ENCODE measurements at regions not wholly inside any gene's neighbourhood (a gene's known extent, or its start where the extent isn't known, plus 50 kb on each side); places are given as distances from the start of the nearest gene placed in this dataset.

GRCh38 chr6:23329086-23329485, 759.7 kb downstream of the HDGFL1 start:
- no peak overlapping the region for H3K4me3 Mint-ChIP-seq
- H3K27me3 Mint-ChIP-seq (ENCODE audit: insufficient read depth), result no peaks in the 10 kb centered on the region
- H3K4me1 Mint-ChIP-seq (ENCODE audit: low read depth), result no peaks in the 10 kb centered on the region
- no peaks in the 10 kb centered on the region for H3K9me3 Mint-ChIP-seq
- no peak overlapping the region for H3K27ac Mint-ChIP-seq
- intact Hi-C loops (cut with micrococcal nuclease), result no loop called here
- no peak for DNase-seq (ENCODE audit: low spot score)
- H3K36me3 Mint-ChIP-seq (ENCODE audit: low read depth), result no peaks in the 10 kb centered on the region

GRCh38 chr6:23330632-23331031, 761.3 kb downstream of the HDGFL1 start:
- Mint-ChIP-seq H3K9me3 (no peaks in the 10 kb centered on the region), H3K27ac (no peak overlapping the region), H3K36me3 (ENCODE audit: low read depth) (no peaks in the 10 kb centered on the region), H3K4me1 (ENCODE audit: low read depth) (no peaks in the 10 kb centered on the region), H3K27me3 (ENCODE audit: insufficient read depth) (no peaks in the 10 kb centered on the region), H3K4me3 (no peak overlapping the region)
- no peak for DNase-seq (ENCODE audit: low spot score)
- intact Hi-C loops (cut with micrococcal nuclease), result no loop called here

GRCh38 chr6:23334360-23334759, 765.0 kb downstream of the HDGFL1 start:
- Mint-ChIP-seq H3K27me3 (ENCODE audit: insufficient read depth) (no peaks in the 10 kb centered on the region), H3K27ac (no peak overlapping the region), H3K9me3 (no peaks in the 10 kb centered on the region), H3K4me3 (no peak overlapping the region), H3K36me3 (ENCODE audit: low read depth) (no peaks in the 10 kb centered on the region), H3K4me1 (ENCODE audit: low read depth) (no peaks in the 10 kb centered on the region)
- intact Hi-C loops (cut with micrococcal nuclease), result no loop called here
- no peak for DNase-seq (ENCODE audit: low spot score)

- no peak overlapping the region for H3K27ac Mint-ChIP-seq
- no peak overlapping the region for H3K4me3 Mint-ChIP-seq
- no peaks in the 10 kb centered on the region for H3K4me1 Mint-ChIP-seq (ENCODE audit: low read depth)
- no peaks in the 10 kb centered on the region for H3K9me3 Mint-ChIP-seq
- intact Hi-C loops (cut with micrococcal nuclease), result no loop called here
- no peaks in the 10 kb centered on the region for H3K27me3 Mint-ChIP-seq (ENCODE audit: insufficient read depth)
- no peaks in the 10 kb centered on the region for H3K36me3 Mint-ChIP-seq (ENCODE audit: low read depth)
- no peak for DNase-seq (ENCODE audit: low spot score)
Observed at GRCh38 chr6:23335894-23336293, 766.5 kb downstream of the HDGFL1 start.

GRCh38 chr6:23339268-23339667, 769.9 kb downstream of the HDGFL1 start:
- no peak overlapping the region for H3K4me3 Mint-ChIP-seq
- intact Hi-C loops (cut with micrococcal nuclease), result no loop called here
- H3K36me3 Mint-ChIP-seq (ENCODE audit: low read depth), result no peaks in the 10 kb centered on the region
- H3K4me1 Mint-ChIP-seq (ENCODE audit: low read depth), result no peaks in the 10 kb centered on the region
- H3K27ac Mint-ChIP-seq, result no peak overlapping the region
- no peak for DNase-seq (ENCODE audit: low spot score)
- H3K27me3 Mint-ChIP-seq (ENCODE audit: insufficient read depth), result no peaks in the 10 kb centered on the region
- no peaks in the 10 kb centered on the region for H3K9me3 Mint-ChIP-seq

DNA sequence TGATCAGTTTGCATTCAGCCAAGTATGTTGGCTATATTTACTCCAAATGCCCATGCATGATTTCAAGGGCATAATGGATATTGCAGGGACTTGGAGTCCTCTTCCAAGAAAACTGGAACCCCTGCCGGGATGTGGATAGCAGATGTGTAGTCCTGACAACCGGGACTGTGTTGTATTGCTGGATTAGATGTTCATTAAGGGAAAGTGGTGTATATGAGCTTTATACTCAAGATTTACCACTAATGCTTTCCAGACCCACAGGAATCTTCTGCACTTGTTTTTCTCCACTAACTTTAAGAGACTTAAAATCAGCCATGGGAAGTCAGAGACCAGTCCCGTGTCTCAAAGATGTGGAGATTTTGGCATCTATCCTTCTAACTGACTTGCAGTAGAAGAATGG, 770.9 kb downstream of the HDGFL1 start:
- Mint-ChIP-seq H3K4me3 (no peak overlapping the region), H3K9me3 (no peaks in the 10 kb centered on the region), H3K27me3 (ENCODE audit: insufficient read depth) (no peaks in the 10 kb centered on the region), H3K27ac (no peak overlapping the region), H3K36me3 (ENCODE audit: low read depth) (no peaks in the 10 kb centered on the region), H3K4me1 (ENCODE audit: low read depth) (no peaks in the 10 kb centered on the region)
- intact Hi-C loops (cut with micrococcal nuclease), result no loop called here
- DNase-seq (ENCODE audit: low spot score), result no peak

DNA sequence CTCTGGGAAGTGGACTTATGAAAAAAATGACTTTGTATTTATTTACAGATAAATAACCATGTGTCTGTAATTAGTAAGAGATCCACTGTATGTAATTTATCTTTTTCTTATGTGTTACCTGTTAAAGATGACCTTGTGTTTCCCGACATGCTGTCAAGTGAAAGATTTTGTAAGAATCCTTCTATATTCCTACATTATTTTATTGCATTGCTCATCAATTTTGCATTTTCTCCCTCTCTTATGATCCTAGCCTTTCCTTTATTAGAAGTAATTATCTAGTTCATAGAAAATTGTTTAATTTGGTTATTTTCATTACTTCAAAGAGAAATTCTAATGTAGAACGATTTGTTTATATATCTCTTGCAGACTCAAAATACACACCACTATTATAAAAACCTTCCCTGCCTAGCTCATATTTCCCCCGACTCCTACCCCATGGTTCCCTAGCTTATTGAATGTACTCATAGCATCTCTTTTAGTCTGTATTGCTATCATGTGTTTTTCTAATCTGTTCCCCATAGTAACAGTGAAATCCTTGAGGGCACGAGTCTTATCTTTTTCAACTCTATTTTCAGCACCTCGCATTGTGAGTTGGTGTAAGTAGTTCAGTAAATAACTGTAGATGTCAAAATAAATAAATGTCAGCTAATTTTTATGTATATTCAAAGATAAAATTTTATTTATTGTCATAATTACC, 774.4 kb downstream of the HDGFL1 start:
- Mint-ChIP-seq H3K9me3 (no peaks in the 10 kb centered on the region), H3K4me3 (no peak overlapping the region), H3K36me3 (ENCODE audit: low read depth) (no peaks in the 10 kb centered on the region), H3K27ac (no peak overlapping the region), H3K4me1 (ENCODE audit: low read depth) (no peaks in the 10 kb centered on the region), H3K27me3 (ENCODE audit: insufficient read depth) (no peaks in the 10 kb centered on the region)
- intact Hi-C loops (cut with micrococcal nuclease), result no loop called here
- DNase-seq (ENCODE audit: low spot score), result no peak

DNA sequence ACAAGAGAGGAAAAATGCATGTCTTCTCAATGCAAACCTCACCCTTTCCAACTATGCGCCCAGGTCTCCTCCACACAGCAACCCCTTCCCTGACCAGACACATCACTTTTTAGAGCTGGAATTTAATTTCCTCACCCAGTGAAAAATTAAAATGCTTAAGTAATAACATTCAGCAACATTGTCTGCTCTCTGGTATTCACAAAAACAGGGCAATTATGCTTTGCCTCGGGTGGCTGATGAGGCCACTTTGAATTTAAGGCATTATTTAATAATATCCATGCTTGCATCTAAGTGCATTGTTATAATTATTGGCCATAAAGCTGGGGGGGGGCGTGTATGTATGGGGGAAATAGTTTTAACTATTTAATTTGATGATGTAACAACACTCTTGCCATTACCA, 777.8 kb upstream of the NRSN1 start:
- no peaks in the 10 kb centered on the region for H3K36me3 Mint-ChIP-seq (ENCODE audit: low read depth)
- intact Hi-C loops (cut with micrococcal nuclease), result no loop called here
- H3K27ac Mint-ChIP-seq, result no peak overlapping the region
- DNase-seq (ENCODE audit: low spot score), result no peak
- H3K27me3 Mint-ChIP-seq (ENCODE audit: insufficient read depth), result no peaks in the 10 kb centered on the region
- H3K9me3 Mint-ChIP-seq, result no peaks in the 10 kb centered on the region
- no peaks in the 10 kb centered on the region for H3K4me1 Mint-ChIP-seq (ENCODE audit: low read depth)
- no peak overlapping the region for H3K4me3 Mint-ChIP-seq

GRCh38 chr6:23349521-23350147, 776.4 kb upstream of the NRSN1 start:
- H3K4me3 Mint-ChIP-seq, result no peak overlapping the region
- no peaks in the 10 kb centered on the region for H3K27me3 Mint-ChIP-seq (ENCODE audit: insufficient read depth)
- H3K9me3 Mint-ChIP-seq, result no peaks in the 10 kb centered on the region
- no peak overlapping the region for H3K27ac Mint-ChIP-seq
- no peaks in the 10 kb centered on the region for H3K4me1 Mint-ChIP-seq (ENCODE audit: low read depth)
- no peaks in the 10 kb centered on the region for H3K36me3 Mint-ChIP-seq (ENCODE audit: low read depth)
- DNase-seq (ENCODE audit: low spot score), result no peak
- intact Hi-C loops (cut with micrococcal nuclease), result no loop called here

- Mint-ChIP-seq H3K4me1 (ENCODE audit: low read depth) (no peaks in the 10 kb centered on the region), H3K27me3 (ENCODE audit: insufficient read depth) (no peaks in the 10 kb centered on the region)
Observed at GRCh38 chr6:23350752-23351453, 775.1 kb upstream of the NRSN1 start.

GRCh38 chr6:23354004-23354403, 772.0 kb upstream of the NRSN1 start:
- Mint-ChIP-seq H3K9me3 (no peaks in the 10 kb centered on the region), H3K36me3 (ENCODE audit: low read depth) (no peaks in the 10 kb centered on the region), H3K4me3 (no peak overlapping the region), H3K4me1 (ENCODE audit: low read depth) (no peaks in the 10 kb centered on the region), H3K27me3 (ENCODE audit: insufficient read depth) (no peaks in the 10 kb centered on the region), H3K27ac (no peak overlapping the region)
- intact Hi-C loops (cut with micrococcal nuclease), result no loop called here
- DNase-seq (ENCODE audit: low spot score), result no peak

More at GRCh38 chr6:23350752-23351453, 775.1 kb upstream of the NRSN1 start:
- H3K36me3 Mint-ChIP-seq (ENCODE audit: low read depth), result no peaks in the 10 kb centered on the region
- H3K9me3 Mint-ChIP-seq, result no peaks in the 10 kb centered on the region
- no peak overlapping the region for H3K4me3 Mint-ChIP-seq
- H3K27ac Mint-ChIP-seq, result no peak overlapping the region
- intact Hi-C loops (cut with micrococcal nuclease), result no loop called here
- no peak for DNase-seq (ENCODE audit: low spot score)

DNA sequence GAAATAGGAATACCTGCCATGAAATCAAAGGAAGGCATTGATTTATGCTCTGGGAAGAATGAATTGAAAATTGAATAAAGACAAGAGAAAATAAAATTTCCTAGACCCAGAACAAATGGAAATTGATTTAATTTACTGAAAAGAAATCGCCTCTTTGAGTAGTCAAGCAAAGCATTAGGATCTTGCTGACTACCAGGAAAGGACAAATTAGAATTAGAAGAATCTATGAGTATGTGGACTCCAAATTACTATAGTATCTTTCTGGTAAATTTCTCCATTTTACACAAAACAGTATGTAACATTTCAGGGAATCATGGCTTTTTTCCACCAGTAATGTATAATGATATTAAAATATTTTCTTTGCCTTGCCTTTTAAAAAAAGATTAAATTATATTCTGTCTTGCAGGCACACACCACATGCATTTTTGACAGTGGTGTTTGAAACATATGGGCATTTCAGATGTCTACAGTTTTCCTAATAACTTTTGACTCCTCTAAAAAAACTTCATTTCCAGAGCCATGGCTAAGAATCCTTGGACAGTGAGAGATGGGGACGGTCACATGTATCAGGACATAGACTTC, 768.7 kb upstream of the NRSN1 start:
- intact Hi-C loops (cut with micrococcal nuclease), result no loop called here
- no peak overlapping the region for H3K27ac Mint-ChIP-seq

DNA sequence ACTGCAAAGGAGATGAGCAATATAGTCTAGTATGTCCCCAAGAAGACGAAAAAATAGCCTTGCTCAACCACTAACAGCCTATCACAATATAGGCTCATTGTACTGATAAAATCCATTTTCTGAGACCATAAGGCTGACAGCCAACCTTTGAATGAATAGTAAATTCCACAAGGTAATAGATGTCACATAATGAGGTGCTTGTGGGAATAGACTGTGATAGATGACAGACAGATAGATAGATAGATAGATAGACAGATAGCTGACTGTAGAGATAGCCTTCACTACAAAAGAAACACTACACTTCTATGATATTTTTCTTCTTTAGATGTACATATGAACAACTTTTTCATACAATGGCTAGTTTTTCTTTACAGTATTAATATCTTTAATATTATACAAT, 760.3 kb upstream of the NRSN1 start:
- H3K27ac Mint-ChIP-seq, result no peak overlapping the region
- peaks cover 17% of the 10 kb centered on the region for H3K9me3 Mint-ChIP-seq
- intact Hi-C loops (cut with micrococcal nuclease), result no loop called here
- no peak overlapping the region for H3K4me3 Mint-ChIP-seq
- no peaks in the 10 kb centered on the region for H3K4me1 Mint-ChIP-seq (ENCODE audit: low read depth)
- no peak for DNase-seq (ENCODE audit: low spot score)
- no peaks in the 10 kb centered on the region for H3K36me3 Mint-ChIP-seq (ENCODE audit: low read depth)
- no peaks in the 10 kb centered on the region for H3K27me3 Mint-ChIP-seq (ENCODE audit: insufficient read depth)

More for the DNA sequence above, 768.7 kb upstream of the NRSN1 start:
- H3K27me3 Mint-ChIP-seq (ENCODE audit: insufficient read depth), result no peaks in the 10 kb centered on the region
- no peak overlapping the region for H3K4me3 Mint-ChIP-seq
- no peaks in the 10 kb centered on the region for H3K36me3 Mint-ChIP-seq (ENCODE audit: low read depth)
- no peak for DNase-seq (ENCODE audit: low spot score)
- no peaks in the 10 kb centered on the region for H3K4me1 Mint-ChIP-seq (ENCODE audit: low read depth)
- no peaks in the 10 kb centered on the region for H3K9me3 Mint-ChIP-seq

All from activated T-helper 1 cell treated with anti-CD3 and anti-CD28 coated beads, Interleukin-12 subunit alpha, Interleukin-12 subunit beta, Interleukin-2, Interleukin-4 antibody, amounts not matched to agents 30 ng/mL and 10 ng/mL and 1 ng/mL, durations not matched to agents 14 hours and 24 hours and 36 hours (primary cell).